ENCODE measurements at regions not wholly inside any gene's neighbourhood (a gene's known extent, or its start where the extent isn't known, plus 50 kb on each side); places are given as distances from the start of the nearest gene placed in this dataset.
A peak's percentile ranks its signal among the peaks of the same experiment; 100 is the strongest.

DNA sequence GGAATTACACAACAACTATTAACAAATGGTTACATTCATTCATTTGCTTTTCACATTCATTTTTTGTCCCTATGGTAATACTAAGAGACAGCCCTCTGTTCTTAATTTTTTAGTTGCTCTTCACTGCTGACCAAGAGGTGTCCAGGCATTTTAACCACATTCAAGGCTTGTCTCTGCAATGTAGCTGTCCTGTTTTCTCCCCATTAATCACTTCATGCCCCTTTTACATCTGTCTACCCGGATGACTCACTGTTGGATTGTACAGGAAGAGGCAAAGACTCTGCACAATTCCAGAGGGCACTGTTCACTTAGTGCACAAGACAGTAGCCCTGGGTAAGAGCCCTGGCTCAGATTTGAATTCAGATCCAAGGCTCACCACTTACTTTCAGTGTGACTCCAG is 168.5 kb downstream of the NOC3L start:
- DNase-seq, result peak; percentile 73

DNA sequence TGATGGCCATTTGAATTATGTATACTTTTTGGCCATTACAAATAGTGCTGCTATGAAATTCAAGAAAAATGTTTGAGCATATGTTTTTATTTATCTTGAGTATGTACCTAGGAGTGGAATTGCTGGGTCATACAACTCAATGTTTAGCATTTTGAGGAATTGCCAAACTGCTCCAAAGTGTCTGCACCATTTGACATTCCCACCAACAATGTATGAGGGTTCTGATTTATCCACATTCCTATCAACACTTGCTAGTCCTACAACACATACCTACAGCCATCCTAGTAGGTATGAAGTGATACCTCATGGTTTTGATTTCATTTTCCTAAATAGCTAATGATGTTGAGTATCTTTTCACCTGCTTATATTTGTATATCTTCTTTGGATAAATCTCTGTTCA is 165.5 kb downstream of the NOC3L start:
- DNase-seq, result no peak

DNA sequence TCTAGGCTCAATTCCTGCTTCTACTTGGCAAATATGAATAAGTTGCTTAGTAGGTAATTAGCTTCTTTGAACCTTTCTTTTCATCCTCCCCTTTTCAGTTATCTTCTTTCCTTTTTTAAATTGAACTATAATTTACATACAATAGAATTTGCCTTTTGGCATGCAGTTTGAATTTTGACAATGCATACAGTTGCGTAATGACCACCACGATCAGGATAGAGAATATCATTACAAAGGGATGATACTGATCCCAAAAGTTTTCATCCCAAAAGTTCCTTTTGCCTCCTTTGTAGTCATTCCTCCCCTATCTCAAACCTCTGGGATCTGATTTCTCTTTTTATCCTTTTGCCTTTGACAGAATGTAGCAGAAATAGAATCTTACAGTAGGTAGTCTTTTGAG is 164.4 kb downstream of the NOC3L start:
- DNase-seq, result no peak

DNA sequence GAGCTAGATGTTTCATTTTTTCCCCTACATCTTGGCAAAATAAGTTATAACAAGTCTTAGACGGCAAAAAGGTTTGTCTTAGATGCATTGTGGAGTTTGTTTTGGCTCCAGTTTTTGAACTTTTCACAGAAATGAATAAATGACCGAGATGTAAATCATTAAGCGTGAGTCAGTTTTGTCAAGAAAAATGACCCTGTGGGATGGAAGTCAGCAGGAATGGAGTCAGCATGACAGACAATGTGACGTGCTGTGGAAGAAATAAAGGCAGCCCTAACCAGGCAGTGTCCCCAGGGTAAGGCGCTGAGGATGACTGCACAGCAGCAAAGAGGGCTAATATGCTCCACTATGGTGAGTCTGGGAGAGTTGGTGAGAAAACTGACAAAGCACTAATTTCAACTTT is 163.2 kb downstream of the NOC3L start:
- DNase-seq, result no peak

DNA sequence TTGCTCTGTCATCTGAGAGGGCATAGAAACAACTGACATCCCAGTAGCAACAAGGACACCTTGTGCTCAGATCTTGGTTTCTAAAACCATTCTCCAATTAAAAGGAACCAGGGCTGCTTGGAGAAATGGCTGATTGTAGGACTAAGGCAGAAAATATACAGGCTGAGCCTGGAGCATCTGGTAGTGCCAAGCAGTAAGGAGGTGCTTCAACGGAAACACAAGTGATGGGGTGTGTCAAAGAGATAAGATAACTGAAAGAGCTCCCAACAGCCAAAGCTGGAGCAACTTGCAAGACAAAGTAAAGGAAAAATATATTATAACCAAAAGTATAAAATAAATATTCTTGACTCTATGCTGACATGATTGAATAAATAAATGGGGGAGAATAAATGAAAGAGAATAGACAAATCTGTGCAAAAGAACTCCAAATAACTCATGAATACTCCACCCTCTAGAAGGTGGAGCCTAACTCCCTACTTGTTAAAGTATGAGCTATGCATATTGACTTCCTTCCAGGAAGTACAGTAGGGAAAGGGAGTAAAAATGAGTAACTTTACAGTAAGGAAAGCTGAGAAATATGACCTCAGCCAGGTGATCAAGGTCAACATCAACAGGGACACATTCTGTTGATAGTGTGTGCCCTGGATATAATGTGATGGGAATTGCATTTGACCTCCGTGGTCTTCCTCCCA is 162.4 kb downstream of the NOC3L start:
- DNase-seq, result no peak

DNA sequence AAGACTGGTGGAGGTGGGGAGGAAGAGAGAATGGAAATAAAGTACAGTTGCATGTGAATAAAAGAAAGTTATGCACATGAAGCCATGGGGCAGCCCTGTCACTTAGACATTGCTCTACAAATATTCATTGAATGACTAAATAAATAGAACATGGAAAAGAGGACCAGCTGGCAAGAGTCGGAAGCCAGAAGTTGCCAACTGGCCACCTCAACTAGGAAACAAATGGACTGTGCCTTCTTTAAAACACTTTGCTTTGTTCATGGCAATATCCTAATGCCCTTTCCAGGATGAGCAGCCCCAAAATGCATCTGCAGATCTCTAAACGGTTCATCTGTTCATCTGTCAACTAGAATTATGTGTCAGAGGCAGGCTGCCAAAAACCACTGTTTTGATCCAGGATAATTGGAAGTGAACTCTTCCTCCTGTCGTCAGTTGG is 157.3 kb downstream of the NOC3L start:
- DNase-seq, result no peak

DNA sequence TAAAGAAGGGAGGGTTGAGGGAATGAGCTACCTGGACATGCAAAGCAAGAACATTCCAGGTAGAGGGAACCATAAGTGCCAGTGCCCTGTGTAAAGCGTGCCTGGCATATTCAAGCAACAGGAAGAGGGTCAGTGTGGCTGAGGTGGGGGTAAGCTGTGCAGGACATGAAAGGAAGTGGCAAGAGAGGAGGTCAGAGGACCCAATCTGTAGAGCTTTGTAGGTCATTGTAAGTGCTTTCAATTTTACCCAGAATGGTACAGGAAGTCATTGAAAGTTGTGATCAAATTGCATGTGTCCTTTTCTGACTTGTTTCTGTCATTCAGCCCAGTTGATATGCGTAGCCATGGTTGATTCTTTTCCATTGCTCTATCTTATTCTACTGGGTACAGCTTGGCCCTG is 156.6 kb downstream of the NOC3L start:
- DNase-seq, result no peak

DNA sequence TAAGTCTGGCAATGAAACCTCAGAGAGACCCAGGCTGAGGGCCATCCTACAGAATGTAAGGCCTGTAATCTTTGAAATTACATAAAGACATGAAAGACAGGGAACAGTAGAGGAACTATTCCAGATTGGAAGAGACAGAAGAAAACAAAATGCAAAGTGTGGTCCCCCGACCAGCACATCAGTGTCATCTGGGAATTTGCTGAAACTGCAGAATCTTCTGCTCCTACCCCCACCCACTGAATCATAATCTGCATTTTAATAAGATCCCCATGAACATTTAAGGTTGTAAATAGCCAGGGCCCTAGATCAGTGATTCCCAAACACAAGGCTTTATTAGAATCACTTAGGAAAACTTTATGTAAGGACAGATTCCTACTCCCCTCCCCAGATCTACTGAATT is 154.4 kb downstream of the NOC3L start:
- DNase-seq, result no peak

DNA sequence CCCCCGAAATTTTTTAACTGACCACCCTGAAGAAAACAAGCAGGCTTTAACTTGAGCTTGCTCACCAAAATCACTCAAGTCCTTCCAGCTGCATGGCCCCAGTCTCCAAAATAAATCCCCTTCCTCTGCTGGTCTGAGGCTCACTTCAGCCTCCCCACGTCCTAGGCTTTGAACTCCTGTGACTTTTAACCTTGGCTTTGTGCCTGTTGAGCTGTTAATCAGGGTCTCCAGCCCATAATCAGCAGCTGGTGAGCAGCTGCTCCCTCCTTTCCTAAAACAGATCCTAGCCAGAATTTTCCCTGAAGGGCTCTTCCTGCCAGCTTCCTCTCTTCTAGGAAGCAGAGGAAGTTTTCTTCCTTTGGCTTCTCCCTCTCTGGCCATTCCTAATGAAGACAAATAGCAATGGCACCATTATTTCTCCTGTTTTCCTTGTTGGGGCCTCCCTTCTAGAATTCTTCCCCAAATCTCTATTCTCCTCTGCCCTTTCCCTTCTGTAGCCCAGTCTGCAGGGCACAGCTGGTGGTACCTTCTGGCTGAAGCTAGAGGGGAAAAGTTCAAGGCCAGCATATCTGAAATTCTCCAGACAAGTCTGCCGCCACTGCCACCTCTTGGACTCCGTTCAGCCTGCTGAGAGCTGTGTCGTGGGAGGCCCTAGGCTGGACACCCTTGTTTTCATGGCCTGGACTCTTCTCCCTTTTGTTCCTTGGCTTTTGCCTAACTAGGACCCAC is 152.1 kb downstream of the NOC3L start:
- no peak for DNase-seq

DNA sequence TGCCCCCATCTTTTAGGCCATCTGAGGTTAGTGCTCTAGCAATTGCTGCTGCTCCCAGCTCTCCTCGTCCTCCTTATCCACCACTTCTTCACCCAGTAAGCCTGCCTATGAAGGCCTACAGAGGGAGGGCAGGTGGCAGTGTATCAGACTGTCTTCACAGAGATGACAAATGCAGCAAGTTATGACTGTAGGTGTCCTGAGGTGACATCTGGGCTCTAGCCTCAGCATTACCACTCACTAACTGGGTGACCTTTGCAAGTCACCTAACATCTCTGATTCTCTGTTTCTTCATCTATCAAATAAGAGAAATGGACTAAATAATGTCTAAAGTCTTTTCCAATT is 151.6 kb downstream of the NOC3L start:
- DNase-seq, result no peak

DNA sequence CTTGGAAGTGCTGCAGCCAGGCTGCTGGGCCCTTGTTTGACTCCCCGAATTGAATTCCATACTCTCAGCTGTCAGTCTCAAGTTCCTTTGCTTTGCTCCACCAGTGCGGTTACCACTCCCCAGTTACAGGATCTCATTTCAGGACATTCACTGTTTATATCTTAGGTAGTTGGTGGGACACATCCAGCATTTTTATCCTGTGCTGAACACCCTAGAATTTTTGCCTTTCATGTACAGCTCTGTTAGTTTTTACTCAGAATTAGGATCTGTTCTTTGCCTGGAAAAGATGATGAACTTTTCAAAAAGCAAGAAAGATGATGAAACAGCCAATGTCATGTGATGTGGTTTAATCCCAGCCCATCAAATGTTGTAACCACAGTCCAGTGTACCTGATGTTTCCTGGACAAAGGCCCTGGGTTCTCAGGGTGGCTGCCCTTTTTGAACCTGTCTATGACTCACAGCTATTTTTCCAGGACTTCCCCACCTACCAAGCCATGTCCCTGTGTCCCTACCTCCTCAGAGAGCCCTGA is 149.7 kb downstream of the NOC3L start:
- no peak for DNase-seq

DNA sequence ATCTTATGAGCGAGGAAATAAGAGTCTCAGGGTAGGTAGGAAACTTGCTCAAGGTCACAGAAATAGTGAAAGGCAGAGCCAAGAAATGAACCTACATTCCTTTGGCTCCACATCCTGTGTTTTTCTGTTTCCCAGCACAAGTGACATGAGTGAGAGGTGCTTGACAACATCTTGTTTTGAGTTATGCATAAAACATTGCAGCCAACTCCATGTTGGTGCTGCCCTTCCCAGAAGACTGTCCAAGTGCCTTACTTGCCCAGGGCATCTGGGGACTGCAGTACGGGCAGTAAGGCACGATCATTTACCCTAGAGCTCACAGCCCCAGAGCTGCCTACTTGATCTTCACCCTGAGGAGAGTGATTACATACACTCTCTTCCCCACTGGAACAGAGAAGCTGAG is 148.8 kb downstream of the NOC3L start:
- DNase-seq, result no peak

DNA sequence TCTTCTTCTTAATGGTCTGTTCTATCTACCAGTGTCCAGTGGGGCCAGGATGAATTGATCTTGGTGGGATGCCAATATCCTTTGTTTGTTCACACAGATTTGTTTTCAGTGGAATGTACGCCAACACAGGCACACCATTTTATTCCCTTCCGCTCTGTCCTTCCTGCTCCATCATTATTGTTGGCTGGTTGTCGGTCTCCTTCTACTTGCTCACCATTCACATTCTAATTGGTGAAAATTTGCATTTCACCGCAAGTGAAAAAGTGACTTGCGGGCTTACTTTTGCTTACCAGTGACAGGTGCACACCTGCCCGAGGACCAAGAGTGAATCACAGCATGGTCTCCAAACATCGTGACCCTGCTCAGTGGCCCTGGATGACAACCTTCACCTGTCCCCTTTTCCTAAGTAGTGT is 148.3 kb downstream of the NOC3L start:
- no peak for DNase-seq

DNA sequence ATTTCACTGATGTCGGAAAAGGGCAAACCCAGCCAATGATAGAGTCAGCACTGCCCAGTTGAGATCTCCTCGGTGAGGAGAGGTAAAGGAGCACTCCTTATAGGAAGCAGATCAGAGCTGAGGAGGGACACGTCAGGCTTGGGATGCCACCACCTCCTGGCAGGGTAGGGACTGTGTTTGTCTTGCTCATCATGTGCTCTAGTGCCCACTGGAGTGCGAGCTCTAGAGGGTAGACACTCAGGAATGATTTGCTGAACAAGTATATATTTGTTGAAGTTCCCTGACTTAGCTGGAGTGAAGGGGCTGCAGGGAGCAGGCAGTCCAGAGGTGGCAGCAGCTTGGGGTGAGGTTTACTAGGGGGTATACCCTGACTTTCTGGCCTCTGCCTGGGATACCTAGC is 146.5 kb downstream of the NOC3L start:
- DNase-seq, result no peak

DNA sequence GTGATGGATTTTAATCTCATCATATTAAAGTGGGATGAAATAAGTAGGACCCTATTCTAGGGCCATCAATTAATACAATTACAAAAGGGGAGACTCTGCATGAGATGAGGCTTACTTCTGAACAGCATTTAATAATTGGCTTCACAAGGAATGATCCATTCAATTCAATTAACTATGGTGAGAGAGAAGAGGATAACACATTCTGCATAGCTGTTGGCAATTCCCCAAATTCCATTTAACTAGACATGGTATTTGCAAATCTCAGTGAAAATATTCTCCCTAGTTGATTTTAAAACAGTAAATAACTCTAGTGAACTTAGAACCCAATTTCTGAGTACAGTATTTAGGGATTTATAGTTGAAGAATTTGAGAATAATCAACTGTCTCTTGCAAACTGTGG is 145.3 kb downstream of the NOC3L start:
- DNase-seq, result no peak

DNA sequence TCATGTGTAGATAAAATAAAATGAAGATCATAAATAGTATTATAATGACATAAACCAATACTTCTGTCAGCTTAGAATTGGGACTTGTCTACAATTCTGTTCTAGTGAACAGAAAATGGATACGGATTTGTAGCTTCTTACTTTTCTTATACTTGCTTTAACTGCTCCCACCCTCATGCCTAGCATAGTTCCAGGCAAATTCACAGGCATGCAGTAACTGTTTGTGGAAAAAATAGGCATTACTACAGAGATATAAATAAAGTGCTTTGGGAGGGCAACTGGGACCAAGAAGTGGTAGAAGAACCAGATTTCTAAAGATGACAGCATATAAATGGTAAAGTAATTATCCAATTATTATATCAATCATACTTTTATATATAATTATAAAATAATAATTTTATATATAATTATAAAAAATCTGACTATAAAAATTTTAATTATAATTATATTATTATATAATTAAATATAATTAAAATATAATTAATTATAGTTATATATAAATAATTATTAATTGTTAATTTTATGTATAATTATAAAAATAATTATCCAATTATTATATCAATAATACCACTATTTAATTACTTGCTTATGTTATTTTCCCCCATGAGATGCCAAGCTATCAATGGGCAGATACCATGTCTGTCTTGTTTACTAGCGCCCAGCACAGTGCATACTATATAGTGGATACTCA is 144.1 kb downstream of the NOC3L start:
- no peak for DNase-seq

DNA sequence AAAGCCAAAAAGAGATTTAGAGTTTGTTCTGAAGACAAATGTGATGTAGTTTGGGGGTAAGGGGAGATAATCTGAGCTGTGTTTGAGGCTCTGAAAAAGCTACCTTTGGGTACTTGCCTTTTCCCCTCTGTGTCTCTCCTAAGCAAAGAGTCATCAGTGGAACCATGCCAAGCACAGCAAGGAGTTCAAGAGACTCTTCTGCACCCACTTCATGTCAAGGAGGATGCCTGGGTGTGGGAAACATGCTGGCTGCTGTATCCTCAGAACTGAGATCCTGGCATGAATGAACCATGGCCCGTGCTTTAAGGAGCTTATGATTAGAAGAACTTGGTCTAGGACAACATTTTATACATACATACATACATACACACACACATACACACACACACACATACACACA is 142.9 kb downstream of the NOC3L start:
- DNase-seq, result no peak

DNA sequence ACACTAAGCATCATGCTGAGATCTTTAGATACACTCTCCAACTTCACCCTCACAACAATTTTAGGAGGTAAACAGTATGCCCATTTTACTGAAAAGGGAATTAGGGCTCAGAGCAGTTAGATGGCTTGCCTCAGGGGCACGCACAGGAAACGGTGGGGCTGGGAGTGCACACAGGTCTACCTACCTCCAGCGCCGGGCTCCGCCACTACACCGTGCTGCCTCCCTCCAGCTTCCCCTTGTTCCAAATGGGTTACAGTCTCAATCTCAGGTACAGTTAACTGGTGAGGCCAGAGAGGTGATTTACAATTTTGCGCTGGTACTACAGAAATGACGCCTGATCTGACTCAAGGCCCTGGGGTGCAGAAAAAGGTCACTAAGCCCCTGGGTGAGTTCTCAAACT is 142.0 kb downstream of the NOC3L start:
- no peak for DNase-seq

DNA sequence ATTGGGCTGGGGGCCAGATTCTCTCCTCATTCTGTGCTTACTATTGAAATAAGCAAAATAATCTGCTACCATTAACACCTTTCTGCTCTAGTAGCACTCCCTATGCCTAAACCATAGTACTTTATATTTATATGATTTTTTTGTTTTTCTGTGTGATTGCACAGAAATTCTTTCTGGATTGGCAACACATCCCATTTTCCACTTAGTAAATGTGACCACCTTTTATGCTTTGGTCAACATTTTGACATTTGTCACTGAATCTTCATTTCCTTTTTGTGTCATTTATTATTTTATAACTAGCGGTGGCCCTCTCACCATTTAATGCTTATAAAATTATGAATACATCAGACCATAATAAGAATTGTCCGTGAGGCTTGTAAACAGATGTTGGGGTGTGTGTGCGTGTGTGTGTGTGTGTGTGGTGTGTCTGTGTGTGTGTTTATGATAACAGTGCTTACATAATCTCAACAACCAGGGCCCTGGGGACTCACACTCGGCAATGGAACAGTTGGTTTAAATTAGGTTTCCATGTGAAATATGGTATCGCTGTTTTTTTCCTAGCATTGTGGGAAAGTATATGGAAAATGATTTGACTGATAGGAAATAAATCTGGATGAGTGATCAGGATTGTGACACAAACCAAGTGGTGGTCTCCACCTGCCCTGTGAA is 138.9 kb downstream of the NOC3L start:
- no peak for DNase-seq

DNA sequence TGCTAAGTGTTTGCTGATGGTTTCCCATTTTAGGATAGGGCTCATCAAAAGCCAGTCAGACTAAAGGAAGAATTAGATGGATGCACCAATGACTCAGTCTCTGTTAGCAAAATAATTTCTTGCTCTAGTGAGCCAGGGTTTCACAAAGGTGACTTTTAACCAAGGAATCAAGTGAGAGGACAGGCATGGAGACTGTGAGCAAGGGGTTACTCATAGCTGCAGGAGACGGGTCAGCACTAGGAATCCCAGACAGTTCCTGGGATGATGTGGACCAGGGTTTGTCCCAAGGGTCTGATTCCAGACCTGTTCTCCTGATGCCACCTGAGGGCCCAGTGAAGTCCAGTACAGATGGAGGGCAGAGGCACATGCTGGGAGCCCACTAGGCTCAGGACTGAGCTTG is 138.1 kb downstream of the NOC3L start:
- no peak for DNase-seq

DNA sequence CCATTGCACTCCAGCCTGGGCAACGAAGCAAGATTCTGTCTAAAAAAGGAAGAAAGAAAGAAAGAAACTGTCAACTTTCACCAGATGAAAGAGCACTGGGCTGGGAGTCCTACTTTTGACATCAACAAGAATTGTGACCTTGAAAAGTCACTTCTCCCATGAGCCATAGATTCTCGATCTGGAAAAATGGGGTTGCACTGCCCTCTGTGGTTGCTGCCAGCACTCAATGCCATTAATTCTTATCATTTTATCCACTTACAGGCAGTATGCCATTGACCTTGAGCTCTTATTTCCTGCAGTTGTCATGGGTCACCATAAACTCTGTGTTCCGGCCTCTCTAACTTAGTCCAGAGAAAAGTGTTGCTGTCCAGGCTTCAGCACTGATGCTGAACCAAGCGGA is 137.2 kb downstream of the NOC3L start:
- no peak for DNase-seq

DNA sequence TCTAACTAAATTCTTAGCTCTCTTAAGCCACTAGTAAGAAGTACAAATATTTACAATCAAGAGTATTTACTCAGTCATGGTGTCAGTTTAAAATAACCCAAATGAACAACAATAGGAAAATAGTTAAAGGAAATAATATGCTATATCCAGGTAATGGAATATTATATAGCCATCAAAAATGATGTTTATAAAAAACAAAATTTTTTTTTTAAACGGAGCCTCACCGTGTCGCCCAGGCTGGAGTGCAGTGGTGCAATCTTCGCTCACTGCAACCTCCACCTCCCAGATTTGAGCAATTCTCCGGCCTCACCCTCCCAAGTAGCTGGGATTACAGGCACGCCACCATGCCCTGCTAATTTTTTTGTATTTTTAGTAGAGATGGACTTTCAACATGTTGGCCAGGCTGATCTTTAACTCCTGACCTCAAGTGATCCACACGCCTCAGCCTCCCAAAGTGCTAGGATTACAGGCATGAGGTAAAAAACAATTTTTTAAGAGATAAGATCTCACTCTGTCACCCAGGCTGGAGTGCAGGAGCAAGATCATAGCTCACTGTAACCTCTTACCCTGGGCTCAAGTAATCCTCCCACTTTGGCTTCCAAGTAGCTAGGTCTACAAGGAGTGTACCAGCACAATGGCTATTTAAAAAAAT is 132.5 kb downstream of the NOC3L start:
- DNase-seq, result no peak

Measured in islet precursor cell (in vitro differentiated cells).